ENCODE measurements at regions not wholly inside any gene's neighbourhood (a gene's known extent, or its start where the extent isn't known, plus 50 kb on each side); places are given as distances from the start of the nearest gene placed in this dataset.

- H3K27me3 ChIP-seq (ENCODE audit: low read depth), result no peaks in the 10 kb centered on the region
- no peaks in the 10 kb centered on the region for H3K4me1 ChIP-seq
- H3K9me3 ChIP-seq, result no peaks in the 10 kb centered on the region
- no peaks in the 10 kb centered on the region for H3K36me3 ChIP-seq (replicated peaks)
- in situ Hi-C loops (cut with MboI; ENCODE audit: low sequenced_read_pairs), result no loop called here
- no peak for DNase-seq (ENCODE audit: low spot score in 2 of 2)
- H3K4me3 ChIP-seq, result no peak overlapping the region
Observed at GRCh38 chr2:37558623-37559022, 112.8 kb downstream of the CDC42EP3 start.

- no peaks in the 10 kb centered on the region for H3K9me3 ChIP-seq
- DNase-seq (ENCODE audit: low spot score in 2 of 2), result no peak
- H3K36me3 ChIP-seq (replicated peaks), result no peaks in the 10 kb centered on the region
- H3K4me3 ChIP-seq, result no peak overlapping the region
- in situ Hi-C loops (cut with MboI; ENCODE audit: low sequenced_read_pairs), result no loop called here
- no peaks in the 10 kb centered on the region for H3K27me3 ChIP-seq (ENCODE audit: low read depth)
- no peaks in the 10 kb centered on the region for H3K4me1 ChIP-seq
Observed at GRCh38 chr2:37560241-37560848, 111.1 kb downstream of the CDC42EP3 start.

- Histone ChIP-seq H3K27me3 (ENCODE audit: low read depth) (no peaks in the 10 kb centered on the region), H3K9me3 (no peaks in the 10 kb centered on the region), H3K36me3 (replicated peaks) (no peaks in the 10 kb centered on the region), H3K4me1 (no peaks in the 10 kb centered on the region), H3K4me3 (no peak overlapping the region)
- in situ Hi-C loops (cut with MboI; ENCODE audit: low sequenced_read_pairs), result no loop called here
- DNase-seq (ENCODE audit: low spot score in 2 of 2), result no peak
Observed at GRCh38 chr2:37560863-37561614, 110.4 kb downstream of the CDC42EP3 start.

GRCh38 chr2:37561615-37562569 lies 109.5 kb downstream of the CDC42EP3 start:
- in situ Hi-C loops (cut with MboI; ENCODE audit: low sequenced_read_pairs), result no loop called here
- no peaks in the 10 kb centered on the region for H3K9me3 ChIP-seq
- no peaks in the 10 kb centered on the region for H3K27me3 ChIP-seq (ENCODE audit: low read depth)
- H3K4me1 ChIP-seq, result no peaks in the 10 kb centered on the region
- no peaks in the 10 kb centered on the region for H3K36me3 ChIP-seq (replicated peaks)
- no peak for DNase-seq (ENCODE audit: low spot score in 2 of 2)
- H3K4me3 ChIP-seq, result no peak overlapping the region

- in situ Hi-C loops (cut with MboI; ENCODE audit: low sequenced_read_pairs), result no loop called here
- no peaks in the 10 kb centered on the region for H3K36me3 ChIP-seq (replicated peaks)
- no peaks in the 10 kb centered on the region for H3K4me1 ChIP-seq
- DNase-seq (ENCODE audit: low spot score in 2 of 2), result no peak
- H3K9me3 ChIP-seq, result no peaks in the 10 kb centered on the region
- H3K27me3 ChIP-seq (ENCODE audit: low read depth), result no peaks in the 10 kb centered on the region
- H3K4me3 ChIP-seq, result no peak overlapping the region
Observed at GRCh38 chr2:37563375-37564015, 107.9 kb downstream of the CDC42EP3 start.

GRCh38 chr2:37564356-37564755 lies 107.1 kb downstream of the CDC42EP3 start:
- no peaks in the 10 kb centered on the region for H3K4me1 ChIP-seq
- no peaks in the 10 kb centered on the region for H3K36me3 ChIP-seq (replicated peaks)
- no peak for DNase-seq (ENCODE audit: low spot score in 2 of 2)
- in situ Hi-C loops (cut with MboI; ENCODE audit: low sequenced_read_pairs), result no loop called here
- H3K27me3 ChIP-seq (ENCODE audit: low read depth), result no peaks in the 10 kb centered on the region
- no peaks in the 10 kb centered on the region for H3K9me3 ChIP-seq
- no peak overlapping the region for H3K4me3 ChIP-seq

DNA sequence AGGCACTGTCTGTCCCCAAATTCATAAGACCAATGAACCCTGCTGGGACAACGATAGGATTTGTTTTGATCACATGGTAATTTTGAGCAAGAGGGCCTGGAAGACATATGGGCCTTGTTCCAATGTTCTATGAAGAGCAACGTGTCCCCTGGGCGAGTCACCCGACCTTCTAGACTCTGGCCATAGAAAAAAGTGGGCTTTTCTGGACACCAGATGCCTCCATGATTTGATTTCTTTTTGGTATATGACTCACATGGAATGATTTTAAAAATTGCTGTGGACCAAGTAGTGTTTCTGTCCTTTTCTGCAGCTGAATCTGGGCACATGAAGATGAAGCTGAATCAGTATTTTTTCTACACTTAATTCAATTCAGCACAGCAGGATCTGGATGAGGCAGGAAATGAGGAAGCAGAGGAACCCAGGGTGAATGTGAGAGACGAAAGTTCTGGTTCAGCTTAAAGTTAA lies 104.9 kb downstream of the CDC42EP3 start:
- DNase-seq (ENCODE audit: low spot score in 2 of 2), result no peak
- Histone ChIP-seq H3K9me3 (no peaks in the 10 kb centered on the region), H3K4me1 (no peaks in the 10 kb centered on the region), H3K36me3 (replicated peaks) (no peaks in the 10 kb centered on the region), H3K27me3 (ENCODE audit: low read depth) (no peaks in the 10 kb centered on the region), H3K4me3 (no peak overlapping the region)
- in situ Hi-C loops (cut with MboI; ENCODE audit: low sequenced_read_pairs), result no loop called here

GRCh38 chr2:37568565-37568964 lies 102.9 kb downstream of the CDC42EP3 start:
- Histone ChIP-seq H3K36me3 (replicated peaks) (no peaks in the 10 kb centered on the region), H3K4me1 (no peaks in the 10 kb centered on the region), H3K27me3 (ENCODE audit: low read depth) (no peaks in the 10 kb centered on the region), H3K9me3 (no peaks in the 10 kb centered on the region), H3K4me3 (no peak overlapping the region)
- in situ Hi-C loops (cut with MboI; ENCODE audit: low sequenced_read_pairs), result no loop called here
- DNase-seq (ENCODE audit: low spot score in 2 of 2), result no peak

GRCh38 chr2:37569131-37569823 lies 102.2 kb downstream of the CDC42EP3 start:
- DNase-seq (ENCODE audit: low spot score in 2 of 2), result no peak
- Histone ChIP-seq H3K4me1 (no peaks in the 10 kb centered on the region), H3K36me3 (replicated peaks) (no peaks in the 10 kb centered on the region), H3K9me3 (no peaks in the 10 kb centered on the region), H3K27me3 (ENCODE audit: low read depth) (no peaks in the 10 kb centered on the region), H3K4me3 (no peak overlapping the region)
- in situ Hi-C loops (cut with MboI; ENCODE audit: low sequenced_read_pairs), result no loop called here

- no peaks in the 10 kb centered on the region for H3K36me3 ChIP-seq (replicated peaks)
- no peaks in the 10 kb centered on the region for H3K27me3 ChIP-seq (ENCODE audit: low read depth)
- H3K4me1 ChIP-seq, result no peaks in the 10 kb centered on the region
- in situ Hi-C loops (cut with MboI; ENCODE audit: low sequenced_read_pairs), result no loop called here
- no peaks in the 10 kb centered on the region for H3K9me3 ChIP-seq
- no peak overlapping the region for H3K4me3 ChIP-seq
- no peak for DNase-seq (ENCODE audit: low spot score in 2 of 2)
Observed at GRCh38 chr2:37569986-37570679, 101.3 kb downstream of the CDC42EP3 start.

DNA sequence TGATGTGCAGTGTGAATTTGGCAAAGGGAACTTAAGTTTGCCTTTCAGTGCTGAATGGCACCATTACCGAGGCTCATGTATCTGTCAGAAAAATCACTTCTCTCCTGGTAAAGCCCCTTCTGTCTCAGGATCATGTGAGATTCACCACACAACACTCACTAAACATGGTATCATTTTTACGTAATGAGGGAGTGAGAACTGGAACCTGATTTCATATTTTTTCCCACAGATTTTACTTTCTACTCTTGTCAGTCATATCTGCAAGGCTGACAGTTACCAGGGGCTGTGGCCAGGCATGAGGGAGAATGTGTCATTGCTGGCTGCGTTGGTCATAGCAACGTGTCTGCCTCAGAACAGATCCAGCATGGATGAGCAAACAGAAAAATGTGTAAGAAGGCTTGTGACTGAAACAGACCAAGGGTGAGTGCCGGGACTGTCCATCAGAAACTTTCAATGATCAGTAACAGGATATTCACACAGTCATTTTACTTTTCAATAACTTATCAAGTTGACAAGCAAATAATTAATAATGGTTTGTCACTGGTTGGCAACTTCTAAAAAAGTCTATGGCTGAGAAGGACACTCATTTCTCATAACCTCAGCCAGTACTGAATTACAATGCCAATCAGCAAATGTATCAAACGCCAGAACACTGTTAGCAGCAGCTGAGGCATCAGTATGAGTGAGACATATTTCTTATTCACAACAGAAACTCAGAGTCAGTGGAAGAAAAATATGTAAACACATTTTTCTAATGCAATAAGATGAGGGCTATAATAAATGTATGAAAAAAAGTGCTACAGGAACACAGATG lies 100.5 kb downstream of the CDC42EP3 start:
- Histone ChIP-seq H3K4me3 (no peak overlapping the region), H3K27me3 (ENCODE audit: low read depth) (no peaks in the 10 kb centered on the region), H3K36me3 (replicated peaks) (no peaks in the 10 kb centered on the region), H3K4me1 (no peaks in the 10 kb centered on the region), H3K9me3 (no peaks in the 10 kb centered on the region)
- in situ Hi-C loops (cut with MboI; ENCODE audit: low sequenced_read_pairs), result no loop called here
- DNase-seq (ENCODE audit: low spot score in 2 of 2), result no peak

- in situ Hi-C loops (cut with MboI; ENCODE audit: low sequenced_read_pairs), result no loop called here
- no peak overlapping the region for H3K4me3 ChIP-seq
- no peaks in the 10 kb centered on the region for H3K27me3 ChIP-seq (ENCODE audit: low read depth)
- H3K36me3 ChIP-seq (replicated peaks), result no peaks in the 10 kb centered on the region
- no peaks in the 10 kb centered on the region for H3K4me1 ChIP-seq
- no peaks in the 10 kb centered on the region for H3K9me3 ChIP-seq
- DNase-seq (ENCODE audit: low spot score in 2 of 2), result no peak
Observed at GRCh38 chr2:37571587-37572136, 99.8 kb downstream of the CDC42EP3 start.

Data from HAP-1 (cell line).